Endothelial cell of umbilical vein (primary cell): ENCODE measurements at regions not wholly inside any gene's neighbourhood (a gene's known extent, or its start where the extent isn't known, plus 50 kb on each side); places are given as distances from the start of the nearest gene placed in this dataset.
A peak's percentile ranks its signal among the peaks of the same experiment; 100 is the strongest.

Experiments
- BruUV-seq: library from RNA; stranded (reverse); fragments of 400-500 nt; replicated peaks from 2 replicates; lab custom pipeline; 2021; lab: Mats Ljungman, UMichigan
- CTCF ChIA-PET: fragments of 300-600, 350-600 bp; sonication (Branson Sonifier 250); formaldehyde crosslinking; loops from one replicate; lab custom pipeline; 2021; ENCODE audit warnings: antibody characterized with exemption, inconsistent platforms; lab: Charles Lee
- POLR2A ChIA-PET: fragments of 300-600, 350-600 bp; sonication (Branson Sonifier 250); formaldehyde crosslinking; loops from one replicate; lab custom pipeline; 2021; ENCODE audit warnings: antibody characterized with exemption, inconsistent platforms; lab: Charles Lee
- DNase-seq: peaks from one replicate; pipeline ENCODE4 v3.0.0-alpha.2; 2011; ENCODE audit warnings: low read depth, low spot score
- FAIRE-seq: peaks from 2 replicates; lab custom pipeline; 2011; peaks lifted over from hg19 to GRCh38; lab: Jason Lieb, UNC
- H2AFZ ChIP-seq: 2 replicates; pipeline ENCODE4 v1.6.0; 2012; ENCODE audit warnings: low read depth, low read length, control low read depth, inconsistent platforms
- H3K27ac ChIP-seq: 2 replicates; pipeline ENCODE4 v1.5.1; 2011; ENCODE audit warnings: low read depth, mild to moderate bottlenecking, control low read depth, low read length, moderate library complexity; ENCODE audit not compliant: insufficient read depth
- H3K27me3 ChIP-seq, 2 experiments: 2 replicates each; pipeline versions ENCODE4 v1.6.0 to v1.6.1; 2011; ENCODE audit warnings: low read length in 2 of 2, mixed read lengths in 1 of 2; ENCODE audit not compliant: control insufficient read depth in 2 of 2, insufficient read depth in 2 of 2
- H3K36me3 ChIP-seq, 2 experiments: 2 replicates in 1 of 2; 3 replicates in 1 of 2; pipeline ENCODE4 v1.5.1; 2011; ENCODE audit warnings: low read length in 2 of 2, mild to moderate bottlenecking in 1 of 2, moderate library complexity in 1 of 2; ENCODE audit not compliant: control insufficient read depth in 2 of 2, insufficient read depth in 2 of 2; ENCODE audit errors: extremely low read depth in 1 of 2
- H3K4me1 ChIP-seq: 3 replicates; pipeline ENCODE4 v1.5.1; 2011; ENCODE audit warnings: mild to moderate bottlenecking, low read length; ENCODE audit not compliant: control insufficient read depth, insufficient read depth; ENCODE audit errors: extremely low read depth
- H3K4me2 ChIP-seq: 2 replicates; pipeline ENCODE4 v1.6.1; 2011; ENCODE audit warnings: low read length, control low read depth, mixed read lengths; ENCODE audit not compliant: insufficient read depth
- H3K4me3 ChIP-seq, 3 experiments: fragments of 200-600 bp in 1 of 3; sonication (generic), shearing (Covaris generic) in 1 of 3; replicated peaks in 1 of 3; 2 replicates each; pipeline ENCODE4 v1.5.1; 2011 to 2016; ENCODE audit warnings: control low read depth in 3 of 3, low read length in 3 of 3, mild to moderate bottlenecking in 2 of 3, inconsistent platforms in 1 of 3, low read depth in 1 of 3, moderate library complexity in 1 of 3; ENCODE audit not compliant: insufficient read depth in 1 of 3
- H3K79me2 ChIP-seq: 2 replicates; pipeline ENCODE4 v1.6.0; 2012; ENCODE audit warnings: low read length, inconsistent platforms; ENCODE audit not compliant: control insufficient read depth, insufficient read depth
- H3K9ac ChIP-seq: replicated peaks from 2 replicates; pipeline ENCODE3; 2011; ENCODE audit warnings: low read length, control low read depth; ENCODE audit not compliant: insufficient read depth; ENCODE audit errors: extremely low read depth
- H3K9me1 ChIP-seq: replicated peaks from 3 replicates; pipeline ENCODE4 v1.6.0; 2011; ENCODE audit warnings: mild to moderate bottlenecking, low read length; ENCODE audit not compliant: control insufficient read depth, insufficient read depth; ENCODE audit errors: extremely low read depth
- H3K9me3 ChIP-seq: replicated peaks from 2 replicates; pipeline ENCODE4 v1.5.1; 2012; ENCODE audit warnings: low read length, inconsistent platforms; ENCODE audit not compliant: control insufficient read depth, insufficient read depth
- H4K20me1 ChIP-seq: replicated peaks from 2 replicates; pipeline ENCODE3; 2011; ENCODE audit warnings: mild to moderate bottlenecking, low read length; ENCODE audit not compliant: control insufficient read depth, insufficient read depth; ENCODE audit errors: extremely low read depth
- EZH2 ChIP-seq: IDR thresholded peaks from 2 replicates; pipeline ENCODE4 v1.6.1; 2012; ENCODE audit warnings: borderline replicate concordance, low read depth, mild to moderate bottlenecking, moderate library complexity, low read length, inconsistent platforms; ENCODE audit not compliant: severe bottlenecking
- FOS ChIP-seq: IDR thresholded peaks from 2 replicates; pipeline ENCODE4 v1.6.1; 2011; ENCODE audit warnings: mild to moderate bottlenecking, low read length, moderate library complexity, borderline replicate concordance; ENCODE audit not compliant: insufficient read depth
- GATA2 ChIP-seq: IDR thresholded peaks from 2 replicates; pipeline ENCODE4 v1.7.0; 2011; ENCODE audit warnings: low read depth, mild to moderate bottlenecking, moderate library complexity, mixed read lengths, low read length; ENCODE audit not compliant: insufficient read length, insufficient read depth
- JUN ChIP-seq: IDR thresholded peaks from 2 replicates; pipeline ENCODE4 v1.6.1; 2011; ENCODE audit warnings: borderline replicate concordance, low read depth; ENCODE audit not compliant: insufficient read length, insufficient read depth
- MYC ChIP-seq: IDR thresholded peaks from one replicate; pipeline ENCODE4 v1.6.1; 2011; ENCODE audit warnings: mild to moderate bottlenecking, low read depth, low read length
- POLR2A ChIP-seq: IDR thresholded peaks from 2 replicates; pipeline ENCODE4 v1.6.1; 2012; ENCODE audit warnings: low read depth, mild to moderate bottlenecking, control low read depth, low read length
- POLR2AphosphoS5 ChIP-seq: IDR thresholded peaks from 2 replicates; pipeline ENCODE4 v1.6.1; 2012; ENCODE audit warnings: low read depth, mild to moderate bottlenecking, control low read depth, low read length, moderate library complexity; ENCODE audit not compliant: insufficient read depth
- dilution Hi-C: fragments of 300-500 bp; cut with MboI; formaldehyde crosslinking; loops from one replicate; pipeline ENCODE4 v1.15.0; 2019; ENCODE audit warnings: low sequenced_read_pairs; ENCODE audit not compliant: extremely low pct_ligation_motif_present
- intact Hi-C: fragments of 100-400 bp; cut with micrococcal nuclease; formaldehyde crosslinking; loops from one replicate; pipeline ENCODE4 v1.10.0; 2022
- TF ChIP-seq, protein P1 (sequence below), 2 donors: IDR thresholded peaks; 1 replicate in 1 of 2; 2 replicates in 1 of 2; pipeline ENCODE4 v1.5.1; 2011; ENCODE audit warnings: low read length in 2 of 2, mild to moderate bottlenecking in 2 of 2, moderate library complexity in 2 of 2, control low read depth in 1 of 2, inconsistent platforms in 1 of 2, low read depth in 1 of 2; ENCODE audit not compliant: insufficient read depth in 1 of 2; ENCODE audit errors: extremely low read depth in 1 of 2
- TF ChIP-seq, protein P2 (sequence below): IDR thresholded peaks from 2 replicates; pipeline ENCODE4 v1.6.1; 2011; ENCODE audit not compliant: insufficient read depth, insufficient read length

DNA sequence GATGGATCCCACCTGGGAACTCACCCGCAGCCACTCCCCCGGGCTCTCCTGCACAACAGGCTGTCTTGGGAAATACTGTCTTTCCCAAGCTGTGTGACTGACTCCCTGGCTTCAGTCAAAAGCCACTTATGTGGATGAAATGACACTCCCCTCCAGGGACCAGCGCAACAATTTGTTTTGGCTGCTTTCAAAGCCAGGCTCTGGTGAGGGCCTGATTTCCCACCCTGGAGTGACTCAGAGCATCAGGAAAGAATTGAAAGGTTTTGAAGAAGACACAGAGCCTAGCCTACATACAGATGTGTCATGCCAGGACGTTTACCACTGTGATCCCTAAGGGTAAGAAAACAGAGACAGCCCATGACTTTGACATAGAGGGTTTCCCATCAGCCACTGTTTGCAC, 550.5 kb downstream of the MIAT start:
- POLR2A ChIA-PET, result no interaction called here
- CTCF ChIA-PET, result interaction anchor here (0.9 kb wide), 1 partner anchor 529 kb away, joined by 3 read pairs; no protein-coding TSS in a partner anchor
- H3K4me2 ChIP-seq, result no peak overlapping the region
- H3K9ac ChIP-seq, result no peak overlapping the region
- H3K27me3 ChIP-seq, result no peaks in the 10 kb centered on the region
- H3K4me3 ChIP-seq, result no peak overlapping the region
- H4K20me1 ChIP-seq, result no peaks in the 10 kb centered on the region
- intact Hi-C loops, result loop anchor here (1.0 kb wide), 1 partner anchor 15 kb away; no protein-coding TSS in a partner anchor
- H3K9me1 ChIP-seq, result no peaks in the 10 kb centered on the region
- no peaks in the 10 kb centered on the region for H3K9me3 ChIP-seq
- no peaks in the 10 kb centered on the region for H3K79me2 ChIP-seq
- TF ChIP-seq EZH2, result no peak
- peak; percentile 29 for TF ChIP-seq FOS
- dilution Hi-C loops, result no loop called here
- FAIRE-seq (no peak), DNase-seq (no peak)
- no TSS peak for BruUV-seq
- no peak overlapping the region for H3K27ac ChIP-seq
- H3K4me1 ChIP-seq, result peaks cover 21% of the 10 kb centered on the region
- no peak overlapping the region for H2AFZ ChIP-seq
- no peaks in the 10 kb centered on the region for H3K36me3 ChIP-seq

DNA sequence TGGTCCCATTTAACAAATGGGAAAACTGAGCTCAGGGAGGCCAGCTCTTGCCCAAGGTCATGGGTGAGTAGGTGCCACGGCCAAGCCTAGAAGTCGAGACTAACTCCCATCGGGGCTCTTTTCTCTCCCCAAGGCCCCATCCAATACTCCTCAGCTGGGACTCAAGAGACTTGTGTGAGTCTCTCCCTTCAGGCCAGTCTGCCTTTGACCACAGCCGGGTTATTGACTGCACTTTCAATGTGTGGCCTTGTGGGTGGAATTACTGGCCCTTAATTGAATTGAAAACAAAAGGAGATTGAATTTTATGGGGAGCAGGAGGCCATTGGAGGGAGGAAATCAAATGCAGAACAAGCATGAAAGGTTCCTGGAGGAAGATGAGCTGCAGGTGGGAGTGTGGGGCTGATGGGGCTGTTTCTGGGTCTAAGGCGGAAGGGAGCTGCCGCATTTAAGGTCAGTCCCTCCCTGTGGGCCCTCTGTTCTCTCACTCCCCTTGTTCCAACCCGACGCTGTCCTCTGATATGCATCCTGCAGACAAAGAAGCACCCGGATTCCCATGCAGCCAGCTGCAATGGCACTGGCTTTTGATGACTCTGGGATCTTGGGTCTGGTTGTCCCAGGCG, 552.8 kb downstream of the MIAT start:
- TF ChIP-seq EZH2, result no peak
- TF ChIP-seq MYC, result no peak
- no peak for TF ChIP-seq GATA2
- no peak for TF ChIP-seq POLR2A
- TF ChIP-seq, protein P1, sequence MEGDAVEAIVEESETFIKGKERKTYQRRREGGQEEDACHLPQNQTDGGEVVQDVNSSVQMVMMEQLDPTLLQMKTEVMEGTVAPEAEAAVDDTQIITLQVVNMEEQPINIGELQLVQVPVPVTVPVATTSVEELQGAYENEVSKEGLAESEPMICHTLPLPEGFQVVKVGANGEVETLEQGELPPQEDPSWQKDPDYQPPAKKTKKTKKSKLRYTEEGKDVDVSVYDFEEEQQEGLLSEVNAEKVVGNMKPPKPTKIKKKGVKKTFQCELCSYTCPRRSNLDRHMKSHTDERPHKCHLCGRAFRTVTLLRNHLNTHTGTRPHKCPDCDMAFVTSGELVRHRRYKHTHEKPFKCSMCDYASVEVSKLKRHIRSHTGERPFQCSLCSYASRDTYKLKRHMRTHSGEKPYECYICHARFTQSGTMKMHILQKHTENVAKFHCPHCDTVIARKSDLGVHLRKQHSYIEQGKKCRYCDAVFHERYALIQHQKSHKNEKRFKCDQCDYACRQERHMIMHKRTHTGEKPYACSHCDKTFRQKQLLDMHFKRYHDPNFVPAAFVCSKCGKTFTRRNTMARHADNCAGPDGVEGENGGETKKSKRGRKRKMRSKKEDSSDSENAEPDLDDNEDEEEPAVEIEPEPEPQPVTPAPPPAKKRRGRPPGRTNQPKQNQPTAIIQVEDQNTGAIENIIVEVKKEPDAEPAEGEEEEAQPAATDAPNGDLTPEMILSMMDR (IDR thresholded peaks at IDR 0.05; ENCODE audit: extremely low read depth in 1 of 2, insufficient read depth in 1 of 2, low read depth in 1 of 2, low read length in 2 of 2), result no peak
- TF ChIP-seq, protein P2, sequence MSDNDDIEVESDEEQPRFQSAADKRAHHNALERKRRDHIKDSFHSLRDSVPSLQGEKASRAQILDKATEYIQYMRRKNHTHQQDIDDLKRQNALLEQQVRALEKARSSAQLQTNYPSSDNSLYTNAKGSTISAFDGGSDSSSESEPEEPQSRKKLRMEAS, result no peak
- no peak for TF ChIP-seq FOS
- no peak for TF ChIP-seq JUN
- no peak for TF ChIP-seq POLR2AphosphoS5
- no peaks in the 10 kb centered on the region for H4K20me1 ChIP-seq
- no peaks in the 10 kb centered on the region for H3K9me3 ChIP-seq
- H3K9ac ChIP-seq, result no peak overlapping the region
- DNase-seq (no peak), FAIRE-seq (no peak)
- H3K27ac ChIP-seq, result no peak overlapping the region
- H3K4me2 ChIP-seq, result no peak overlapping the region
- H2AFZ ChIP-seq, result no peak overlapping the region
- intact Hi-C loops, result no loop called here
- BruUV-seq, result no TSS peak
- no peaks in the 10 kb centered on the region for H3K36me3 ChIP-seq
- no peak overlapping the region for H3K4me3 ChIP-seq
- CTCF ChIA-PET, result interaction anchor here (0.8 to 0.9 kb wide), 2 partner anchors 14 to 29 kb away, joined by 4 read pairs; no protein-coding TSS in a partner anchor
- H3K79me2 ChIP-seq, result no peaks in the 10 kb centered on the region
- dilution Hi-C loops, result no loop called here
- no peaks in the 10 kb centered on the region for H3K9me1 ChIP-seq
- POLR2A ChIA-PET, result no interaction called here
- no peaks in the 10 kb centered on the region for H3K27me3 ChIP-seq
- H3K4me1 ChIP-seq, result peaks cover 21% of the 10 kb centered on the region
